H9 (cell line): ENCODE measurements at regions not wholly inside any gene's neighbourhood (a gene's known extent, or its start where the extent isn't known, plus 50 kb on each side); places are given as distances from the start of the nearest gene placed in this dataset.

ENCODE experiments used
- DNase-seq: peaks from one replicate; pipeline ENCODE4 v3.0.0-alpha.2; 2017
- H2AFZ ChIP-seq: one replicate; pipeline ENCODE4 v1.6.1; 2013; ENCODE audit warnings: mild to moderate bottlenecking, low read length, control low read depth, moderate library complexity
- H2AK5ac ChIP-seq: 2 replicates; pipeline ENCODE4 v1.6.1; 2013; ENCODE audit warnings: low read length, control low read depth, mixed read lengths; ENCODE audit not compliant: insufficient read length
- H2BK120ac ChIP-seq: one replicate; pipeline ENCODE4 v1.6.1; 2013; ENCODE audit warnings: low read depth, mild to moderate bottlenecking, low read length, control low read depth, inconsistent platforms; ENCODE audit not compliant: poor library complexity, severe bottlenecking
- H2BK12ac ChIP-seq: 2 replicates; pipeline ENCODE4 v1.6.1; 2013; ENCODE audit warnings: low read length, control low read depth, mixed read lengths, low read depth; ENCODE audit not compliant: insufficient read length
- H2BK15ac ChIP-seq: 2 replicates; pipeline ENCODE4 v1.6.1; 2013; ENCODE audit warnings: low read depth, low read length, control low read depth
- H2BK20ac ChIP-seq: one replicate; pipeline ENCODE4 v1.6.1; 2013; ENCODE audit warnings: low read depth, mild to moderate bottlenecking, low read length, control low read depth, inconsistent platforms; ENCODE audit not compliant: poor library complexity, severe bottlenecking
- H2BK5ac ChIP-seq: 2 replicates; pipeline ENCODE4 v1.6.1; 2013; ENCODE audit warnings: low read length, control low read depth, mixed read lengths; ENCODE audit not compliant: insufficient read length
- H3K14ac ChIP-seq: 2 replicates; pipeline ENCODE4 v1.6.1; 2013; ENCODE audit warnings: low read length, control low read depth; ENCODE audit not compliant: insufficient read depth
- H3K18ac ChIP-seq: 2 replicates; pipeline ENCODE4 v1.6.1; 2013; ENCODE audit warnings: low read depth, mild to moderate bottlenecking, mixed read lengths, low read length, control low read depth; ENCODE audit not compliant: insufficient read length
- H3K23ac ChIP-seq: 2 replicates; pipeline ENCODE4 v1.6.1; 2013; ENCODE audit warnings: low read length, control low read depth, mixed read lengths, low read depth; ENCODE audit not compliant: insufficient read length
- H3K23me2 ChIP-seq: 2 replicates; pipeline ENCODE4 v1.6.1; 2013; ENCODE audit warnings: low read depth, mild to moderate bottlenecking, mixed read lengths, low read length, control low read depth; ENCODE audit not compliant: insufficient read length, poor library complexity, severe bottlenecking
- H3K27ac ChIP-seq: 2 replicates; pipeline ENCODE4 v1.5.1; 2013; ENCODE audit warnings: low read length, control low read depth, mixed read lengths, low read depth; ENCODE audit not compliant: insufficient read length
- H3K27me3 ChIP-seq: 2 replicates; pipeline ENCODE4 v1.6.1; 2013; ENCODE audit warnings: low read length, control low read depth, inconsistent platforms; ENCODE audit not compliant: insufficient read depth
- H3K4ac ChIP-seq: 2 replicates; pipeline ENCODE4 v1.6.1; 2013; ENCODE audit warnings: low read depth, mild to moderate bottlenecking, control low read depth, inconsistent platforms, low read length, moderate library complexity
- H3K4me1 ChIP-seq: 2 replicates; pipeline ENCODE4 v1.6.1; 2013; ENCODE audit warnings: low read length, control low read depth, inconsistent platforms; ENCODE audit not compliant: insufficient read depth
- H3K4me2 ChIP-seq: 2 replicates; pipeline ENCODE4 v1.6.1; 2013; ENCODE audit warnings: low read length, control low read depth, mixed read lengths; ENCODE audit not compliant: insufficient read length, insufficient read depth
- H3K56ac ChIP-seq: 2 replicates; pipeline ENCODE4 v1.6.1; 2013; ENCODE audit warnings: low read depth, mild to moderate bottlenecking, mixed read lengths, low read length, control low read depth; ENCODE audit not compliant: insufficient read length
- H3K79me1 ChIP-seq: 2 replicates; pipeline ENCODE4 v1.6.1; 2013; ENCODE audit warnings: low read depth, mild to moderate bottlenecking, moderate library complexity, low read length, control low read depth, inconsistent platforms; ENCODE audit not compliant: insufficient read depth, poor library complexity, severe bottlenecking
- H3K79me2 ChIP-seq: 2 replicates; pipeline ENCODE4 v1.6.1; 2013; ENCODE audit warnings: low read length, control low read depth, inconsistent platforms; ENCODE audit not compliant: insufficient read depth
- H3K9ac ChIP-seq: 2 replicates; pipeline ENCODE4 v1.6.1; 2013; ENCODE audit warnings: low read length, control low read depth, mixed read lengths; ENCODE audit not compliant: insufficient read length; ENCODE audit errors: extremely low read depth
- H3K9me3 ChIP-seq: one replicate; pipeline ENCODE4 v1.6.1; 2013; ENCODE audit warnings: low read depth, low read length, inconsistent platforms; ENCODE audit not compliant: control insufficient read depth
- H3T11ph ChIP-seq: one replicate; pipeline ENCODE4 v1.6.1; 2013; ENCODE audit warnings: mild to moderate bottlenecking, low read length, control low read depth, inconsistent platforms
- H4K20me1 ChIP-seq: one replicate; pipeline ENCODE4 v1.6.1; 2013; ENCODE audit not compliant: control insufficient read depth, insufficient read length, insufficient read depth
- H4K5ac ChIP-seq: 2 replicates; pipeline ENCODE4 v1.6.1; 2013; ENCODE audit warnings: low read depth, mild to moderate bottlenecking, mixed read lengths, low read length, control low read depth; ENCODE audit not compliant: insufficient read length
- H4K8ac ChIP-seq: replicated peaks from 2 replicates; pipeline ENCODE4 v1.6.1; 2013; ENCODE audit warnings: low read length, control low read depth, mixed read lengths, low read depth; ENCODE audit not compliant: insufficient read length
- H4K91ac ChIP-seq: 2 replicates; pipeline ENCODE4 v1.6.1; 2013; ENCODE audit warnings: low read depth, mild to moderate bottlenecking, moderate library complexity, mixed read lengths, low read length, control low read depth; ENCODE audit not compliant: insufficient read length
- H3K27ac Mint-ChIP-seq, 3 experiments: 2 replicates in 2 of 3; 3 replicates in 1 of 3; pipeline ENCODE4 v1.8.0; 2020 to 2021; ENCODE audit warnings: mixed read lengths in 3 of 3, mild to moderate bottlenecking in 1 of 3, moderate library complexity in 1 of 3
- H3K27me3 Mint-ChIP-seq: 2 replicates; pipeline ENCODE4 v1.8.0; 2021; ENCODE audit warnings: low read depth, mild to moderate bottlenecking, moderate library complexity, mixed read lengths
- H3K36me3 Mint-ChIP-seq, 3 experiments: 2 replicates in 2 of 3; 3 replicates in 1 of 3; pipeline ENCODE4 v1.8.0; 2020 to 2021; ENCODE audit warnings: low read depth in 3 of 3, mixed read lengths in 3 of 3; ENCODE audit not compliant: insufficient read depth in 1 of 3
- H3K4me1 Mint-ChIP-seq, 2 experiments: 2 replicates each; pipeline ENCODE4 v1.8.0; 2020; ENCODE audit warnings: mixed read lengths in 2 of 2
- H3K4me3 Mint-ChIP-seq, 2 experiments: 2 replicates in 1 of 2; 3 replicates in 1 of 2; pipeline ENCODE4 v1.8.0; 2020 to 2021; ENCODE audit warnings: mild to moderate bottlenecking in 2 of 2, mixed read lengths in 2 of 2, moderate library complexity in 1 of 2
- H3K9me3 Mint-ChIP-seq, 2 experiments: 2 replicates in 1 of 2; 3 replicates in 1 of 2; pipeline ENCODE4 v1.8.0; 2020; ENCODE audit warnings: mild to moderate bottlenecking in 2 of 2, mixed read lengths in 2 of 2, moderate library complexity in 1 of 2
- CTCF ChIP-seq: fragments of 200-600 bp; sonication (generic); conservative IDR thresholded peaks from 3 replicates; pipeline ENCODE4 v1.8.0; 2021; ENCODE audit warnings: antibody characterized with exemption, mild to moderate bottlenecking
- WGBS: extraction: QIAGEN DNeasy Blood & Tissue Kit; methylation state at CpG from one replicate; pipeline ENCODE4 v1.1.7; 2013; ENCODE audit warnings: missing lambda C conversion rate, low lambda C conversion rate, mixed read lengths; ENCODE audit not compliant: insufficient read length; ENCODE audit errors: extremely low coverage; 5-methylcytosine and 5-hydroxymethylcytosine counted together

- H2BK15ac ChIP-seq: no peak overlapping the region
- H3K56ac ChIP-seq: no peak overlapping the region
- H2BK5ac ChIP-seq: no peak overlapping the region
- H3K4ac ChIP-seq: no peak overlapping the region
- H3K27me3 ChIP-seq: no peaks in the 10 kb centered on the region
- H3K79me1 ChIP-seq: no peaks in the 10 kb centered on the region
- no peak overlapping the region for H3K9ac ChIP-seq
- no peak overlapping the region for H2AK5ac ChIP-seq
- H2BK20ac ChIP-seq: no peak overlapping the region
- no peak overlapping the region for H3K14ac ChIP-seq
- H4K20me1 ChIP-seq: no peaks in the 10 kb centered on the region
- Mint-ChIP-seq H3K9me3 (no peaks in the 10 kb centered on the region), H3K4me1 (no peaks in the 10 kb centered on the region), H3K27me3 (peaks cover 2% of the 10 kb centered on the region), H3K36me3 (no peaks in the 10 kb centered on the region), H3K27ac (no peak overlapping the region), H3K4me3 (no peak overlapping the region)
- H3K18ac ChIP-seq: no peak overlapping the region
- H4K5ac ChIP-seq: no peak overlapping the region
- no peak for DNase-seq
- no peak overlapping the region for H2AFZ ChIP-seq
- H3K4me1 ChIP-seq: no peaks in the 10 kb centered on the region
- WGBS: no CpG with 5 or more reads among the region's 1 CpG
- no peak overlapping the region for H3K27ac ChIP-seq
- no peak overlapping the region for H3K23ac ChIP-seq
- H2BK12ac ChIP-seq: no peak overlapping the region
- no peak for TF ChIP-seq CTCF
- no peaks in the 10 kb centered on the region for H3K9me3 ChIP-seq
- no peaks in the 10 kb centered on the region for H3K23me2 ChIP-seq
- no peaks in the 10 kb centered on the region for H3K79me2 ChIP-seq
- H3T11ph ChIP-seq: no peak overlapping the region
- no peak overlapping the region for H4K91ac ChIP-seq
- H2BK120ac ChIP-seq: no peak overlapping the region
- H4K8ac ChIP-seq: no peak overlapping the region
- no peak overlapping the region for H3K4me2 ChIP-seq
Measured at GRCh38 chr12:91332302-91332701, 149.7 kb upstream of the DCN start.
